ENCODE measurements at regions not wholly inside any gene's neighbourhood (a gene's known extent, or its start where the extent isn't known, plus 50 kb on each side); places are given as distances from the start of the nearest gene placed in this dataset.

- H3K4me1 Mint-ChIP-seq (ENCODE audit: low read depth), result no peaks in the 10 kb centered on the region
- ATAC-seq (no peak), DNase-seq (no peak)
- ChIA-PET CTCF (no interaction called here), POLR2A (no interaction called here)
- H3K36me3 Mint-ChIP-seq (ENCODE audit: low read depth), result no peaks in the 10 kb centered on the region
- intact Hi-C loops (cut with micrococcal nuclease), result no loop called here
- no peak for TF ChIP-seq CTCF (IDR thresholded peaks at IDR 0.05)
- peaks cover 23% of the 10 kb centered on the region for H3K9me3 Mint-ChIP-seq
- H3K27ac Mint-ChIP-seq, result no peak overlapping the region
- peaks cover 1% of the 10 kb centered on the region for H3K27me3 Mint-ChIP-seq
- H3K4me3 Mint-ChIP-seq, result no peak overlapping the region
These were observed 555.4 kb downstream of the NPHP4 start for GRCh38 chr1:5436808-5437207.

- TF ChIP-seq CTCF (IDR thresholded peaks at IDR 0.05), result no peak
- no peaks in the 10 kb centered on the region for H3K36me3 Mint-ChIP-seq (ENCODE audit: low read depth)
- ChIA-PET CTCF (no interaction called here), POLR2A (no interaction called here)
- H3K27ac Mint-ChIP-seq, result no peak overlapping the region
- no peak overlapping the region for H3K4me3 Mint-ChIP-seq
- peaks cover 1% of the 10 kb centered on the region for H3K27me3 Mint-ChIP-seq
- DNase-seq (no peak), ATAC-seq (no peak)
- peaks cover 23% of the 10 kb centered on the region for H3K9me3 Mint-ChIP-seq
- no peaks in the 10 kb centered on the region for H3K4me1 Mint-ChIP-seq (ENCODE audit: low read depth)
- intact Hi-C loops (cut with micrococcal nuclease), result no loop called here
These were observed 556.8 kb downstream of the NPHP4 start for GRCh38 chr1:5435414-5435813.

GRCh38 chr1:5432436-5432835, 559.8 kb downstream of the NPHP4 start:
- ChIA-PET POLR2A (no interaction called here), CTCF (no interaction called here)
- Mint-ChIP-seq H3K27me3 (peaks cover 3% of the 10 kb centered on the region), H3K4me1 (ENCODE audit: low read depth) (no peaks in the 10 kb centered on the region), H3K27ac (no peak overlapping the region), H3K4me3 (no peak overlapping the region), H3K36me3 (ENCODE audit: low read depth) (no peaks in the 10 kb centered on the region), H3K9me3 (peaks cover 5% of the 10 kb centered on the region)
- intact Hi-C loops (cut with micrococcal nuclease), result no loop called here
- ATAC-seq, result no peak
- DNase-seq, result no peak
- no peak for TF ChIP-seq CTCF (IDR thresholded peaks at IDR 0.05)

GRCh38 chr1:5430911-5431697, 561.1 kb downstream of the NPHP4 start:
- intact Hi-C loops (cut with micrococcal nuclease), result no loop called here
- Mint-ChIP-seq H3K4me1 (ENCODE audit: low read depth) (no peaks in the 10 kb centered on the region), H3K4me3 (no peak overlapping the region), H3K9me3 (no peaks in the 10 kb centered on the region), H3K27ac (no peak overlapping the region), H3K27me3 (peaks cover 4% of the 10 kb centered on the region), H3K36me3 (ENCODE audit: low read depth) (no peaks in the 10 kb centered on the region)
- ChIA-PET CTCF (no interaction called here), POLR2A (no interaction called here)
- no peak for TF ChIP-seq CTCF (IDR thresholded peaks at IDR 0.05)
- DNase-seq (no peak), ATAC-seq (no peak)

GRCh38 chr1:5430136-5430535, 562.1 kb downstream of the NPHP4 start:
- DNase-seq, result no peak
- intact Hi-C loops (cut with micrococcal nuclease), result no loop called here
- ChIA-PET POLR2A (no interaction called here), CTCF (no interaction called here)
- Mint-ChIP-seq H3K27ac (no peak overlapping the region), H3K36me3 (ENCODE audit: low read depth) (no peaks in the 10 kb centered on the region), H3K9me3 (no peaks in the 10 kb centered on the region), H3K4me1 (ENCODE audit: low read depth) (peaks cover under 1% of the 10 kb centered on the region), H3K4me3 (no peak overlapping the region), H3K27me3 (peaks cover 5% of the 10 kb centered on the region)
- no peak for ATAC-seq
- no peak for TF ChIP-seq CTCF (IDR thresholded peaks at IDR 0.05)

All from activated CD8-positive, alpha-beta T cell treated with anti-CD3 and anti-CD28 coated beads for 36 hours (primary cell).